ENCODE measurements at regions not wholly inside any gene's neighbourhood (a gene's known extent, or its start where the extent isn't known, plus 50 kb on each side); places are given as distances from the start of the nearest gene placed in this dataset.

GRCh38 chr4:146023334-146023967 lies 84.8 kb upstream of the ZNF827 start:
- DNase-seq (ENCODE audit: low spot score) = no peak

- no peak for DNase-seq (ENCODE audit: low spot score)
These were observed 83.9 kb upstream of the ZNF827 start for GRCh38 chr4:146022541-146022940.

- no peak for DNase-seq (ENCODE audit: low spot score)
These were observed 79.6 kb upstream of the ZNF827 start for GRCh38 chr4:146018247-146018646.

- no peak for DNase-seq (ENCODE audit: low spot score)
These were observed 66.1 kb upstream of the ZNF827 start for GRCh38 chr4:146004730-146005129.

GRCh38 chr4:145988628-145989027 lies 50.0 kb upstream of the ZNF827 start:
- DNase-seq (ENCODE audit: low spot score) = no peak
